ENCODE measurements at regions not wholly inside any gene's neighbourhood (a gene's known extent, or its start where the extent isn't known, plus 50 kb on each side); places are given as distances from the start of the nearest gene placed in this dataset.
"Not testable (repeated sequence)": the region's sequence is repeated elsewhere in the genome, so short reads cannot be mapped to it uniquely, and the experiment has no call there.

DNA sequence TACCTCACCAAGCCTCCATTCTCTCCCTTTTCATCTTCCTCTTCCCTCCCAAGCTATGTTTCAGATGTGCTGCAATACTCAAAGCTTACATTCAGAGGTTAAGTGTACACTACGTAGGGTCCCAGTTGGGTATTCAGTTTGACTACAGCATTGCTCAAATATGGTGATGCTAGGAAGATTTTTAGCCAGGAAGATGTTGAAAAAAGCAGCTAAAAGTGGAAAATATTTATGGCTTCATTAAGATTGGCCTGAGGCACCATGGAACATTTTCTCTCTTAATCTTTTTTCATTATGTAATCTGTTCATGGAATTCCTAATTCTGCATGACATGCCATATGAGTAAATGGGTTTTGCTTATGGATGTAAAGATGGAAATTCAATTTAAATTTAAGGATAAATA is 72.0 kb upstream of the ABCB5 start:
- no CpG with 5 or more reads among the region's 1 CpG for WGBS (ENCODE audit: insufficient coverage)
- ChIA-PET CTCF (no interaction called here), POLR2A (no interaction called here)
- no peaks in the 10 kb centered on the region for H3K79me2 ChIP-seq (ENCODE audit: control insufficient read depth, insufficient read depth, low read length)
- no peak overlapping the region for H3K4me2 ChIP-seq (replicated peaks; ENCODE audit: low read depth, low read length, poor library complexity, severe bottlenecking)
- H3K4me1 Mint-ChIP-seq = no peaks in the 10 kb centered on the region
- H3K9ac ChIP-seq (ENCODE audit: low read length) = no peak overlapping the region
- H2AFZ ChIP-seq (ENCODE audit: insufficient read depth, low read depth, low read length, poor library complexity, severe bottlenecking) = no peak overlapping the region
- no peak overlapping the region for H3K27ac Mint-ChIP-seq
- DNase-seq = no peak
- no peaks in the 10 kb centered on the region for H3K27me3 Mint-ChIP-seq
- no peaks in the 10 kb centered on the region for H3K4me1 ChIP-seq (ENCODE audit: control insufficient read depth in 2 of 2, insufficient read depth in 2 of 2, low read length in 2 of 2)
- no peak overlapping the region for H3K4me3 Mint-ChIP-seq
- no peaks in the 10 kb centered on the region for H3K27me3 ChIP-seq (replicated peaks in 1 of 4; ENCODE audit: control extremely low read depth in 1 of 4, control insufficient read depth in 3 of 4, insufficient read depth in 4 of 4, low read length in 3 of 4)
- H4K20me1 ChIP-seq (ENCODE audit: control insufficient read depth, insufficient read depth, low read length, poor library complexity, severe bottlenecking) = no peaks in the 10 kb centered on the region
- H3K9me3 ChIP-seq (ENCODE audit: control extremely low read depth in 1 of 3, control insufficient read depth in 2 of 3, insufficient read depth in 1 of 3, low read length in 2 of 3) = no peaks in the 10 kb centered on the region
- peaks cover 3% of the 10 kb centered on the region for H3K9me3 Mint-ChIP-seq (ENCODE audit: insufficient read depth)
- H3K27ac ChIP-seq (ENCODE audit: low read length in 2 of 2) = no peak overlapping the region
- ATAC-seq (ENCODE audit: low read depth) = no peak
- TF ChIP-seq, protein P1, sequence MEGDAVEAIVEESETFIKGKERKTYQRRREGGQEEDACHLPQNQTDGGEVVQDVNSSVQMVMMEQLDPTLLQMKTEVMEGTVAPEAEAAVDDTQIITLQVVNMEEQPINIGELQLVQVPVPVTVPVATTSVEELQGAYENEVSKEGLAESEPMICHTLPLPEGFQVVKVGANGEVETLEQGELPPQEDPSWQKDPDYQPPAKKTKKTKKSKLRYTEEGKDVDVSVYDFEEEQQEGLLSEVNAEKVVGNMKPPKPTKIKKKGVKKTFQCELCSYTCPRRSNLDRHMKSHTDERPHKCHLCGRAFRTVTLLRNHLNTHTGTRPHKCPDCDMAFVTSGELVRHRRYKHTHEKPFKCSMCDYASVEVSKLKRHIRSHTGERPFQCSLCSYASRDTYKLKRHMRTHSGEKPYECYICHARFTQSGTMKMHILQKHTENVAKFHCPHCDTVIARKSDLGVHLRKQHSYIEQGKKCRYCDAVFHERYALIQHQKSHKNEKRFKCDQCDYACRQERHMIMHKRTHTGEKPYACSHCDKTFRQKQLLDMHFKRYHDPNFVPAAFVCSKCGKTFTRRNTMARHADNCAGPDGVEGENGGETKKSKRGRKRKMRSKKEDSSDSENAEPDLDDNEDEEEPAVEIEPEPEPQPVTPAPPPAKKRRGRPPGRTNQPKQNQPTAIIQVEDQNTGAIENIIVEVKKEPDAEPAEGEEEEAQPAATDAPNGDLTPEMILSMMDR (IDR thresholded peaks at IDR 0.05) = no peak
- TF ChIP-seq EZH2 (IDR thresholded peaks at IDR 0.05; ENCODE audit: borderline replicate concordance, insufficient read depth, low read depth, low read length, poor library complexity, severe bottlenecking) = no peak
- no peak overlapping the region for H3K4me3 ChIP-seq (ENCODE audit: control extremely low read depth in 1 of 5, extremely low read depth in 1 of 5, insufficient read depth in 1 of 5, low read depth in 2 of 5, low read length in 4 of 5)
- H3K36me3 ChIP-seq (replicated peaks in 1 of 2; ENCODE audit: control extremely low read depth in 1 of 2, control insufficient read depth in 1 of 2, extremely low read depth in 1 of 2, insufficient read depth in 2 of 2, low read length in 1 of 2) = no peaks in the 10 kb centered on the region
- intact Hi-C loops (cut with micrococcal nuclease) = no loop called here

GRCh38 chr7:20545016-20545415 is 70.5 kb upstream of the ABCB5 start:
- no peak overlapping the region for H3K27ac ChIP-seq (ENCODE audit: low read length in 2 of 2)
- no peaks in the 10 kb centered on the region for H3K4me1 ChIP-seq (ENCODE audit: control insufficient read depth in 2 of 2, insufficient read depth in 2 of 2, low read length in 2 of 2)
- H3K36me3 ChIP-seq (replicated peaks in 1 of 2; ENCODE audit: control extremely low read depth in 1 of 2, control insufficient read depth in 1 of 2, extremely low read depth in 1 of 2, insufficient read depth in 2 of 2, low read length in 1 of 2) = no peaks in the 10 kb centered on the region
- H3K79me2 ChIP-seq (ENCODE audit: control insufficient read depth, insufficient read depth, low read length) = no peaks in the 10 kb centered on the region
- H3K4me3 ChIP-seq (ENCODE audit: control extremely low read depth in 1 of 5, extremely low read depth in 1 of 5, insufficient read depth in 1 of 5, low read depth in 2 of 5, low read length in 4 of 5) = no peak overlapping the region
- POLR2A ChIA-PET = no interaction called here
- H3K27ac Mint-ChIP-seq = no peak overlapping the region
- CTCF ChIA-PET = no interaction called here
- no peaks in the 10 kb centered on the region for H3K9me3 ChIP-seq (ENCODE audit: control extremely low read depth in 1 of 3, control insufficient read depth in 2 of 3, insufficient read depth in 1 of 3, low read length in 2 of 3)
- H3K27me3 Mint-ChIP-seq = no peaks in the 10 kb centered on the region
- H3K9me3 Mint-ChIP-seq (ENCODE audit: insufficient read depth) = peaks cover 3% of the 10 kb centered on the region
- no peak for TF ChIP-seq EZH2 (IDR thresholded peaks at IDR 0.05; ENCODE audit: borderline replicate concordance, insufficient read depth, low read depth, low read length, poor library complexity, severe bottlenecking)
- TF ChIP-seq, protein P1 (IDR thresholded peaks at IDR 0.05) = no peak
- no CpG with 5 or more reads among the region's 2 CpGs for WGBS (ENCODE audit: insufficient coverage)
- intact Hi-C loops (cut with micrococcal nuclease) = no loop called here
- H3K27me3 ChIP-seq (replicated peaks in 1 of 4; ENCODE audit: control extremely low read depth in 1 of 4, control insufficient read depth in 3 of 4, insufficient read depth in 4 of 4, low read length in 3 of 4) = no peaks in the 10 kb centered on the region
- ATAC-seq (ENCODE audit: low read depth) = no peak
- H3K4me3 Mint-ChIP-seq = no peak overlapping the region
- H4K20me1 ChIP-seq (ENCODE audit: control insufficient read depth, insufficient read depth, low read length, poor library complexity, severe bottlenecking) = no peaks in the 10 kb centered on the region
- H3K4me2 ChIP-seq (replicated peaks; ENCODE audit: low read depth, low read length, poor library complexity, severe bottlenecking) = no peak overlapping the region
- no peak overlapping the region for H3K9ac ChIP-seq (ENCODE audit: low read length)
- H2AFZ ChIP-seq (ENCODE audit: insufficient read depth, low read depth, low read length, poor library complexity, severe bottlenecking) = no peak overlapping the region
- no peak for DNase-seq
- no peaks in the 10 kb centered on the region for H3K4me1 Mint-ChIP-seq

- H3K27ac Mint-ChIP-seq; CTCF ChIA-PET; H3K9me3 ChIP-seq (ENCODE audit: control extremely low read depth in 1 of 3, control insufficient read depth in 2 of 3, insufficient read depth in 1 of 3, low read length in 2 of 3); H3K27me3 Mint-ChIP-seq; H4K20me1 ChIP-seq (ENCODE audit: control insufficient read depth, insufficient read depth, low read length, poor library complexity, severe bottlenecking); H3K4me3 Mint-ChIP-seq; H3K9ac ChIP-seq (ENCODE audit: low read length); ATAC-seq (ENCODE audit: low read depth); H3K27ac ChIP-seq (ENCODE audit: low read length in 2 of 2); H3K4me2 ChIP-seq (replicated peaks; ENCODE audit: low read depth, low read length, poor library complexity, severe bottlenecking); H3K36me3 ChIP-seq (replicated peaks in 1 of 2; ENCODE audit: control extremely low read depth in 1 of 2, control insufficient read depth in 1 of 2, extremely low read depth in 1 of 2, insufficient read depth in 2 of 2, low read length in 1 of 2); H3K27me3 ChIP-seq (replicated peaks in 1 of 4; ENCODE audit: control extremely low read depth in 1 of 4, control insufficient read depth in 3 of 4, insufficient read depth in 4 of 4, low read length in 3 of 4); intact Hi-C loops (cut with micrococcal nuclease); H3K4me1 ChIP-seq (ENCODE audit: control insufficient read depth in 2 of 2, insufficient read depth in 2 of 2, low read length in 2 of 2); H3K9me3 Mint-ChIP-seq (ENCODE audit: insufficient read depth); H3K4me1 Mint-ChIP-seq; POLR2A ChIA-PET; H3K4me3 ChIP-seq (ENCODE audit: control extremely low read depth in 1 of 5, extremely low read depth in 1 of 5, insufficient read depth in 1 of 5, low read depth in 2 of 5, low read length in 4 of 5); H3K79me2 ChIP-seq (ENCODE audit: control insufficient read depth, insufficient read depth, low read length); DNase-seq; H2AFZ ChIP-seq (ENCODE audit: insufficient read depth, low read depth, low read length, poor library complexity, severe bottlenecking): not testable (repeated sequence)
- 90% methylated on average over 10 of the region's 10 CpGs for WGBS (ENCODE audit: insufficient coverage)
Measured at GRCh38 chr7:20546958-20547357, 68.5 kb upstream of the ABCB5 start.
